Transverse colon (tissue), 4 donors: ENCODE measurements at regions not wholly inside any gene's neighbourhood (a gene's known extent, or its start where the extent isn't known, plus 50 kb on each side); places are given as distances from the start of the nearest gene placed in this dataset.

Experiments used
- DNase-seq: peaks from one replicate; pipeline ENCODE4 v3.0.0-alpha.2; 2019
- H3K27ac ChIP-seq, 4 donors: fragments of 200-600 bp; sonication (generic); 2 replicates each; pipeline ENCODE4 v1.5.1; 2016 to 2018; ENCODE audit warnings: inconsistent platforms in 4 of 4
- H3K27me3 ChIP-seq: fragments of 200-600 bp; sonication (generic); 2 replicates; pipeline ENCODE4 v1.5.1; 2017; ENCODE audit warnings: inconsistent platforms
- H3K36me3 ChIP-seq, 4 donors: fragments of 200-600 bp; sonication (generic); 2 replicates each; pipeline ENCODE4 v1.5.1; 2017 to 2019; ENCODE audit warnings: inconsistent platforms in 4 of 4
- H3K4me1 ChIP-seq, 4 donors: fragments of 200-600 bp; sonication (generic); 2 replicates each; pipeline ENCODE4 v1.5.1; 2017 to 2020; ENCODE audit warnings: inconsistent platforms in 4 of 4
- H3K4me3 ChIP-seq, 4 donors: fragments of 200-600 bp; sonication (generic); 1 replicate in 1 of 4; 2 replicates in 3 of 4; pipeline versions ENCODE4 v1.5.1 to v1.6.1; 2017 to 2019; ENCODE audit warnings: inconsistent platforms in 4 of 4
- H3K9me3 ChIP-seq, 2 donors: fragments of 200-600 bp; sonication (generic); 2 replicates each; pipeline ENCODE4 v1.5.1; 2017 to 2019; ENCODE audit warnings: inconsistent platforms in 2 of 2
- EP300 ChIP-seq: sonication (generic); formaldehyde crosslinking; IDR thresholded peaks from one replicate; pipeline ENCODE4 v1.6.1; 2017; ENCODE audit warnings: antibody characterized with exemption, low read depth
- POLR2A ChIP-seq: fragments of 450-650 bp; IDR thresholded peaks from one replicate; pipeline ENCODE4 v1.6.1; 2016; ENCODE audit warnings: antibody characterized with exemption, mild to moderate bottlenecking, moderate library complexity
- POLR2AphosphoS5 ChIP-seq, 3 donors: sonication (generic); formaldehyde crosslinking; IDR thresholded peaks; one replicate each; pipeline ENCODE4 v1.6.1; 2016; ENCODE audit warnings: antibody characterized with exemption in 3 of 3
- WGBS, 2 donors: methylation state at CpG; one replicate each; pipeline ENCODE4 v1.1.5; 2018; ENCODE audit warnings: low coverage in 1 of 2; 5-methylcytosine and 5-hydroxymethylcytosine counted together
- in situ Hi-C, 4 donors: fragments of 200-750 bp; cut with MboI; loops; one replicate each; pipeline versions ENCODE4 v1.15.0 to v1.15.1; 2017; ENCODE audit warnings: low sequenced_read_pairs in 3 of 4, low pct_ligation_motif_present in 1 of 4, low pct_unique_long_range_greater_than_20kb in 1 of 4
- intact Hi-C: fragments of 100-400 bp; cut with DNase I; formaldehyde crosslinking; loops from one replicate; pipeline ENCODE4 v1.15.1; 2023; ENCODE audit warnings: low total_unique reads
- TF ChIP-seq, protein P1 (sequence below), 5 experiments: fragments of 200-600 bp in 3 of 5; fragments of 450-650 bp in 2 of 5; sonication (generic) in 3 of 5; IDR thresholded peaks; 1 replicate in 2 of 5; 2 replicates in 3 of 5; pipeline ENCODE4 v1.5.1; 2016 to 2017; ENCODE audit warnings: antibody characterized with exemption in 5 of 5, inconsistent platforms in 3 of 5, mild to moderate bottlenecking in 2 of 5, moderate library complexity in 1 of 5

DNA sequence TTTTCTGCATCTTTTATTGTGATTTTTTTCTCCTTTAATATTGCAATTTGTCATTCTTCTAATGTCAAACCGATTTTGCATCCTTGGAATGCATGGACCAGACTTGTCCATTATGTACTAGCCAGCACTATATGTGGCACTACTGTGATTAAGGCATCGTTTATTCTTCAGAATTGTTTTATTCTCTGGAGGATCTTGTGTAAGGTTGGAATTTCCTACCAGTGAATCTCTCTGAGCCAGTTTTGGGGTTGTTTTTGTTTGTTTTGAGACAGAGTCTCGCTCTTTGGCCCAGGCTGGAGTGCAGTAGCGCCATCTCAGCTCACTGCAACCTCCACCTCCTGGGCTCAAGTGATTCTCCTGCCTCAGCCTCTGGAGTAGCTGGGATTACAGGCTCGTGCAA lies 58.5 kb downstream of the IGLL5 start:
- no peaks in the 10 kb centered on the region for H3K36me3 ChIP-seq
- H3K4me3 ChIP-seq: no peak overlapping the region
- intact Hi-C loops (no loop called here), in situ Hi-C loops (no loop called here)
- H3K4me1 ChIP-seq: no peaks in the 10 kb centered on the region
- no peaks in the 10 kb centered on the region for H3K9me3 ChIP-seq
- no peak for TF ChIP-seq EP300
- TF ChIP-seq, protein P1, sequence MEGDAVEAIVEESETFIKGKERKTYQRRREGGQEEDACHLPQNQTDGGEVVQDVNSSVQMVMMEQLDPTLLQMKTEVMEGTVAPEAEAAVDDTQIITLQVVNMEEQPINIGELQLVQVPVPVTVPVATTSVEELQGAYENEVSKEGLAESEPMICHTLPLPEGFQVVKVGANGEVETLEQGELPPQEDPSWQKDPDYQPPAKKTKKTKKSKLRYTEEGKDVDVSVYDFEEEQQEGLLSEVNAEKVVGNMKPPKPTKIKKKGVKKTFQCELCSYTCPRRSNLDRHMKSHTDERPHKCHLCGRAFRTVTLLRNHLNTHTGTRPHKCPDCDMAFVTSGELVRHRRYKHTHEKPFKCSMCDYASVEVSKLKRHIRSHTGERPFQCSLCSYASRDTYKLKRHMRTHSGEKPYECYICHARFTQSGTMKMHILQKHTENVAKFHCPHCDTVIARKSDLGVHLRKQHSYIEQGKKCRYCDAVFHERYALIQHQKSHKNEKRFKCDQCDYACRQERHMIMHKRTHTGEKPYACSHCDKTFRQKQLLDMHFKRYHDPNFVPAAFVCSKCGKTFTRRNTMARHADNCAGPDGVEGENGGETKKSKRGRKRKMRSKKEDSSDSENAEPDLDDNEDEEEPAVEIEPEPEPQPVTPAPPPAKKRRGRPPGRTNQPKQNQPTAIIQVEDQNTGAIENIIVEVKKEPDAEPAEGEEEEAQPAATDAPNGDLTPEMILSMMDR (IDR thresholded peaks at IDR 0.05): no peak
- TF ChIP-seq POLR2AphosphoS5 (IDR thresholded peaks at IDR 0.05): no peak
- TF ChIP-seq POLR2A: no peak
- 56 to 58% methylated on average over 2 to 5 of the region's 5 CpGs for WGBS, 2 donors
- no peak overlapping the region for H3K27ac ChIP-seq
- no peak for DNase-seq
- H3K27me3 ChIP-seq: no peaks in the 10 kb centered on the region

DNA sequence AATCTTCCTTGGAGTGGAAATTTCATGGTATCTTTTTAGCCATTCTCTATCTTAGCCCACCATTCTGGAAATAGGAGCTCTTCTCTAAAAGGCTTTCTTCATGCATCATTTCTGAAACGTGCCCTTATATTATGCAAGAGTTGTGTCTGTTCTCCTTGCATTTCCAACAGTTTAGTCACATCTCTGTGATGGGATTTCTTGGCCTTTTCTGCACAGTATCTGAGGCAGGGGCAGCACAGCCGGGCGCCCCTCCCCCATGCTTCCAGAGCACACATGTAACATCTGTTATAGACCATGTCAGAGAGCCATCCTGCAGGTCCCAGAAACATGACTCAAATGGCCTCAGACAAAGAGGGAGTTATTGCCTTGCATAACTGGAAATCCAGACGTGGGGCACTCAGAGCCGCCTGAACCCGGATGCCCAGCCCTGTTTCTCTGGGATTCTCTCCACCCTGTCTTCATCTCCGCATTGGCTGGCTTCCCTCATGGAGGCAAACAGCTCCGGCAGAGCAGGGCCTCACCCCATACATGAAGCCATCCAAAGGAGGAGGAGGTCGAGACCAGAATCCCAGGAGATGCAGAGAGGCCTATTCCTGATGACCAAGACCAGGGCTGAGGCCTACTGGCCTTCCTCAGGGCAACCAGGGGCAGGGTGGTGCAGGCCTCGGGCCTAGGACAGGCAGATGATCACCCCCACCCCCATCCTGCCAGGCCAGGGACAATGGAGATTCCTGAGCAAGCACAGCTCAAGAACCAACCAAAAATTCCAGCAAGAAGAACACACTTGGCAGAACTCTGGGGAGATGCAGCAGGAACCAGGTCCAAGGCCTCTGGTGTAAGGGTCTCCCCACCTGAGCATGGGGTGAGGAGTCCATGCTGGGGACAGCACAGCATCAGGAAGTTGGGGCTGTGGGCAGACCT lies 61.3 kb downstream of the IGLL5 start:
- no peaks in the 10 kb centered on the region for H3K9me3 ChIP-seq
- no peaks in the 10 kb centered on the region for H3K36me3 ChIP-seq
- intact Hi-C loops: no loop called here
- in situ Hi-C loops: no loop called here
- no peaks in the 10 kb centered on the region for H3K4me1 ChIP-seq
- H3K4me3 ChIP-seq: no peak overlapping the region
- no peak for DNase-seq
- H3K27ac ChIP-seq: no peak overlapping the region
- no peak for TF ChIP-seq POLR2AphosphoS5 (IDR thresholded peaks at IDR 0.05)
- no peak for TF ChIP-seq EP300
- TF ChIP-seq, protein P1 (IDR thresholded peaks at IDR 0.05): no peak
- no peak for TF ChIP-seq POLR2A
- 84% methylated on average over 5 to 10 of the region's 10 CpGs for WGBS, 2 donors
- H3K27me3 ChIP-seq: peaks cover 4% of the 10 kb centered on the region

DNA sequence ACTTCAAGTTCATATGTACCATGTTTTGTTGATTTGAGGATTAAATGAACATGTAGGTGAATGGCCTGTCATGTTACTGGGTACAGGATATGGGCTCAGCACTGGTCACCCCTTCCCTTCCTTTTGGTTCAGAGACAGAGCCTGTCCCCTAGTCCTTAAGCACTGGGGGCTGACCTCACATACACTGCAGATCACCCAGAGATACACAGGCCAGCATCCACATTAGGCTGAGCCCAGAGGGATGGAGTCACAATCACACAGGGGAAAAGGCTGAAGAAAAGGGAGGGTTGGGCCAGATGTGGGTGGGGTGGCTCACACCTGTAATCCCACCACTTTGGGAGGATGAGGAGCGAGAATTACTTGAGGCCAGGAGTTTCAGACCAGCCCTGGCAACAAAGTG lies 62.3 kb downstream of the IGLL5 start:
- Histone ChIP-seq H3K4me3 (no peak overlapping the region), H3K27me3 (peaks cover 13% of the 10 kb centered on the region), H3K9me3 (no peaks in the 10 kb centered on the region), H3K4me1 (no peaks in the 10 kb centered on the region), H3K27ac (no peak overlapping the region), H3K36me3 (no peaks in the 10 kb centered on the region)
- in situ Hi-C loops (loop anchor here in 3 of 4 donors (5.0 to 25.0 kb wide), 4 partner anchors 98 to 437 kb away; no protein-coding TSS in a partner anchor), intact Hi-C loops (no loop called here)
- 100% methylated on average over 1 of the region's 1 CpG for WGBS, 2 donors
- TF ChIP-seq EP300 (no peak), POLR2AphosphoS5 (IDR thresholded peaks at IDR 0.05) (no peak), POLR2A (no peak)
- TF ChIP-seq, protein P1 (IDR thresholded peaks at IDR 0.05): no peak
- no peak for DNase-seq

DNA sequence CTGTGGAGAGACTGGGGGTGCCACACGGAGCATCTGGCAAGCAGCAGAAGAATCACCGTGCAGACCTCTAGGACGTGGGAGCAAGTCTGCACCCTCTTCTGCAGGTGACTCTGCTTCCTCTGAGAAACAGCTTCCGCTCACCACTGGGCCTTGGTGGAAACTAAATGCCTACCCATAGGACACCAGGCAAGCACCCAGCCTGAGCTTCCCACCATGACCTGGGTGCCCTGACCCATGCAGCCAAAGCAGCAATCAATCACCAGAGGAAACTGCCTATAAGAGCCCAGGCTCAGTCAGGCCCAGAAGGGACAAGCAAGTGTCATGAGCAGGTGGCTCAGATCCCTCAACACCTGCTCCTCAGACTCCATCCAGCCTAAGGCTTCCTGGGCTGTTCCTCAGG lies 63.4 kb downstream of the IGLL5 start:
- intact Hi-C loops (no loop called here), in situ Hi-C loops (loop anchor here in 3 of 4 donors (5.0 to 25.0 kb wide), 4 partner anchors 99 to 436 kb away; no protein-coding TSS in a partner anchor)
- H3K27me3 ChIP-seq: peaks cover 20% of the 10 kb centered on the region
- no peaks in the 10 kb centered on the region for H3K4me1 ChIP-seq
- no peak for DNase-seq
- H3K27ac ChIP-seq: no peak overlapping the region
- 78% methylated on average over 4 of the region's 4 CpGs; no CpG with 5 or more reads in 1 of the 2 donors for WGBS, 2 donors
- TF ChIP-seq POLR2AphosphoS5 (IDR thresholded peaks at IDR 0.05) (no peak), POLR2A (no peak), EP300 (no peak)
- TF ChIP-seq, protein P1 (IDR thresholded peaks at IDR 0.05): no peak
- no peak overlapping the region for H3K4me3 ChIP-seq
- H3K9me3 ChIP-seq: no peaks in the 10 kb centered on the region
- no peaks in the 10 kb centered on the region for H3K36me3 ChIP-seq
